Hematopoietic multipotent progenitor cell treated with erythropoietin and hydrocortisone succinate and interleukin-3 and kit ligand, for 4 days (in vitro differentiated cells): ENCODE measurements at regions not wholly inside any gene's neighbourhood (a gene's known extent, or its start where the extent isn't known, plus 50 kb on each side); places are given as distances from the start of the nearest gene placed in this dataset.
"Not testable (repeated sequence)": the region's sequence is repeated elsewhere in the genome, so short reads cannot be mapped to it uniquely, and the experiment has no call there.

ENCODE experiments used
- DNase-seq: peaks from one replicate; pipeline ENCODE4 v3.0.0-alpha.2; 2015

DNA sequence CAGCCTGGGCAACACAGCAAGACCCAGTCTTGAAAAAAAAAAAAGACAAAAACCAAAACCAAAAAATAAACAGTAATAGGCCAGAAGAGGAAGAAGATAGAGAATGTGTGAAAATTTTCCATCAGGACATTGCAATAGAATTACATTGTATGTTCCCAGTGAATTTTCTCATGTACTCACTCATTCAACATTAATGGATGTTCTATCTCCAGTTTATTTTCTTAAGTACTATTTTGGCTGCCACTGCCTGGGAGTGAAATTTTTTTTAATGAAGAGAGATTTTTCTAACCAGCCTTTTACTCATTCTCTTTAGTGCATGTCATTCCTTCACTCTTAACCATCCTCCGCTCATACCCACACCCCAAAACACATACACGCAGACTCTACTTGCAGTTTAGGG, 282.8 kb downstream of the ALDH8A1 start:
- no peak for DNase-seq

DNA sequence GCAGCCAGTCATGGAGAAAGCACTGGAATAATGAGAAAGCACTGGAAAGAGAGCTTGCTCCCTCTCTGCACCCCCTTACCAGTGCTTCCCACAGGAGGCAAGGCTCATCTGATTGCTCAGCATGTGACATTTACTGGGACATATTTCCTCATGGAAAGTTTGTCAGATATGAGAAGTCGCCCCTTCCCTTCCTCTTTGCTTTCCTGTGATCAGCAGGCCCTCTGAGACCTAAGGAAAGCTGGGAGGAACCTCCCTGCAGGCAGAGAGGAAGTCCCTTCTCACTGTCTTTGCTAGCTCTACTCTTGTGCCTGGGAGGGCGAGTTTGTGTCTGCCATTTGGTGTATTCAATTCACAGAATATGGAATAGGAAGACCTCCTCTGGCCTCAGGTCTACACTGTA, 283.8 kb downstream of the ALDH8A1 start:
- no peak for DNase-seq

GRCh38 chr6:134665029-134665723, 284.7 kb downstream of the ALDH8A1 start:
- no peak for DNase-seq

- no peak for DNase-seq
These were observed 285.9 kb downstream of the ALDH8A1 start for GRCh38 chr6:134663800-134664535.

- no peak for DNase-seq
These were observed 286.5 kb downstream of the ALDH8A1 start for GRCh38 chr6:134663356-134663755.

- DNase-seq: no peak
These were observed 287.7 kb downstream of the ALDH8A1 start for GRCh38 chr6:134662077-134662700.

- not testable (repeated sequence) for DNase-seq
These were observed 290.0 kb downstream of the ALDH8A1 start for GRCh38 chr6:134659885-134660284.

- DNase-seq: no peak
These were observed 291.3 kb downstream of the ALDH8A1 start for GRCh38 chr6:134658596-134658995.

- no peak for DNase-seq
These were observed 292.0 kb downstream of the ALDH8A1 start for GRCh38 chr6:134657751-134658527.

GRCh38 chr6:134657343-134657742, 292.6 kb downstream of the ALDH8A1 start:
- no peak for DNase-seq

DNA sequence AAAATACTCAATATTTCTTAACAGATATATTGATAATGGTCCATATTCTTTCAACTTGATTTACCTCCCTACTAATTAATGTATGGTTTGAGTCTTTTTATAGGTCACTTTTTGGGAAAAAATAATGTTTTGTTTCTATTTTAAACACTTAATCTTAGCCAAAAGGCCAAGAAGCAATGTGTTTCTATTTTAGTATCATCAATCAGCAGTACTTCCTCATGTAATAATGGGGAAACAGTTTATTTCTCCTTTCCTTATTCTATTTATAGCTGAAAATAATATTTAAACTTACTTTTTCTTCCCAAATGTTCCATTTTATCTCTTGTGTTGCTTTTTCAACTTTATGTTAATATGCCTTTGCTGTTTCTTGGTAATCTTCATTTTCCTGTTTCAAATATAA, 295.1 kb downstream of the ALDH8A1 start:
- DNase-seq: no peak

DNA sequence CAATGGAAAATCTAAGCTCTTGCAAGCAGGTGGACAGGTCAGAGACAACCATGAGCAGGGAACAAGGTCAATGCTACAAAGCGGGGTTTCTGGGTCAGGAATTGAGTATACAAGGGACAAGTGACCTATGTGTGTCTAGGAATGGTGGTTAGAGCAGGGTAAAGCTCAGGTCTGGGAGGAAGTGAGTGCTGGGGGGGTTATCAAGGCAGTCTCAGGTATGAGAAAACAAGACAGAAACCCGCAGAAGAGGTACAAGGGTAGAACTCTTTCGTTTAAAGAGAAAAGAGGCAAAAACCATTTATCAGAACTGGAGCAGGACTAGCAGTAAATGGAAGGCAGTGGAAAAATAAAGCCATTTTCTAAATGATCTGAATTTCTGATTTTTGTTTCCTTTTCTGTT, 298.4 kb downstream of the ALDH8A1 start:
- DNase-seq: no peak

DNA sequence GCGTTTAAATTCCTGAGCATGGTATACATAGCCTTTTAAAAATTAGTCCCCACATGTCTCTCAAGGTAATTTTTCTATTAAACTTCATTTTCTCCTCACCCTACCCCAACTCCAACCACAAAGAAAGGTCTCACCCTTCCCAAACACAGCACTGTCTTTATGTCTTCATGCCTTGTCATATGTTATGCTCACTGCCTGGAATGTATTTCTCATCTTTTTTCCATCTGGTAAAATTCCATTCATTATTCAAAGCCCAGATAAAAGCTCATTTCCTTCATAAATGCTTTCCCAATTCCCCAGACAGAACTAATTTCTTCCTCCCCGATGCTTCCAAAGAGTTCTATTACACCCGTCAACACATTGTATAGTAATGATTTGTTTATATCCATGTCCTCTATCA, 302.0 kb downstream of the ALDH8A1 start:
- no peak for DNase-seq

- DNase-seq: no peak
These were observed 307.1 kb downstream of the ALDH8A1 start for GRCh38 chr6:134642819-134643218.

GRCh38 chr6:134642279-134642678, 307.6 kb downstream of the ALDH8A1 start:
- DNase-seq: no peak

GRCh38 chr6:134640975-134641429, 308.9 kb downstream of the ALDH8A1 start:
- DNase-seq: peak; percentile 90

DNA sequence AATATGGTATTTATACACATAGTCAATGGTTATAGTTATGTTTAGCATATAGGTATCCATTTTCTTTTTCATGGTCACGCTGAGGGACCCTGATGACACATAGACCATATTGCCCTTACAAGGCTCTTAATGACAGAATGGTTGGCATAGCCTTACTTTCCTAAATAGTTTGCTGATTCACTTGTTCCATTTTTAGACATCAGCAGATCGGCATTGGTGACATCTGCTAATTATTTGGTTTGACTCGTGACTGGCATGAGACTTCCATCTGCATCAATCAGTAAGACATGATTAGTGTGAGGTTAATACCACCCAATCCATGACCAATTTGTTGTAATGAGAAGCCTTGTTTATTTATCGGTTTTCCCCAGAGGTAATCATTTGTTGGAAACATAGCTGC, 309.7 kb downstream of the ALDH8A1 start:
- no peak for DNase-seq

- DNase-seq: no peak
These were observed 312.0 kb downstream of the ALDH8A1 start for GRCh38 chr6:134637847-134638437.

DNA sequence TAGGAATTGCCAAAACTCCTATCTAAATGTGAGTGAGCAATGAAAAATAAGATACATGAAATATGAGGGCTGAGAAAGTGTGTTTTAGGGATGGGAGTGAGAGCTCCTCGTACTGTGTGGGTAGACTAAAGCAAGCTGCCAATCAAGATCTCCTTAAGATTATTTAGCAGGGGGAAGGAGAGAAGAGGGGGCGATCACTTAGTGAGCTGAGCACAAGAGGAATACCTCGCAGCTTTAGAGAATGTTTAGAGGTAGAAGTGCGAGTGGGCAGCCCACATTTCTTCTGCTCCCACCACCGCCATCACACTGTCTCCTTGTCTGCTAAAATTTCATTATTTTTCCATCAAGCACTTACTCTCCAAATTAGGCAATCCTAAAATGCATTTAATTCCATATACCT, 312.6 kb downstream of the ALDH8A1 start:
- no peak for DNase-seq

DNA sequence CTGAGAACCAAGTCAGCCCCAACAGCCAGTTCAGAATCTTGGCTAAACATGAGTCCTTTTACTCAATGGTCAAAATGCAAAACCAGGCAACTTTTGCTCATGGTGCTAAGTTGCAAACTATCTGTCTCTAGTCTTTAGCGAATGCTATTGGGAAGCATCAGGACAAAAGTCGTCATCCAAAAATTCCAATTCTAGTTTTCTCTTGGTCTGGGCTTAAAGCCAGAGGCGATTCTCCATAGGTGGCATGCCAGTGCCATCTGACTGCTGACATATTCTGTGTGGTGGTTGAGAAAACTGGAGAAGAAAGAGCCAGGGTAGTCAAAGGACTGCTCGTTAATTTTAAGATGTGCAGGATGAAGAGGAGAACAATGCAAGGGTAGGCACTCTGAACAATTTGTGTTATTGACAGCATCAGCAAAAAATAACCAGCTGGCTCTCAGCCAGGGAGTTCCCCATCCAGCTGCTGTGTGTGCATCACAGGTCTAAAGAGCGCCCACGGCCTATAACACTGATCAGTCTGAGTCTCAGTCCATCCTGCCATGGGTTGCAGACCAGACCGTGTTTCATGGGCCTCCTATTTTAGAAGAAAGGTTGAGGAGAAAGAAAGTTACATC, 313.6 kb downstream of the ALDH8A1 start:
- no peak for DNase-seq

DNA sequence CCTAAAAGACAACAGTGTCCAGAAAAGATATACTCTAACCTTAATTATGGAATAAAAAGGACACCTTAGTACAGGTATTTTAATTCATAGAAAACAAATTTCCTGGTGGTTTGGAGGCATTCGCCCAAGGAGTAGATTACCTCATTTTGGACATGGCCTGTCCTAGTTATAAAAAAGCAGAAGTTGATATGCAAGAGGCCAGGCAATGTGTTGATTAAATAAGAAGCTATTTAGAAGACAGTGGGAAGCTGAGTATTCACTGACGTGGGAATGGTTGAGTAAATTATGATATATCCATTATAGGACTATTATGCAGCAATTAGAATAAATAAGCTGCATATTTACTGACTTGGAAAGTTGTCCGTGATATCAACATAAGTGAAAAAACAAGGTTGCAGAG, 314.9 kb downstream of the ALDH8A1 start:
- peak; percentile 36 for DNase-seq

DNA sequence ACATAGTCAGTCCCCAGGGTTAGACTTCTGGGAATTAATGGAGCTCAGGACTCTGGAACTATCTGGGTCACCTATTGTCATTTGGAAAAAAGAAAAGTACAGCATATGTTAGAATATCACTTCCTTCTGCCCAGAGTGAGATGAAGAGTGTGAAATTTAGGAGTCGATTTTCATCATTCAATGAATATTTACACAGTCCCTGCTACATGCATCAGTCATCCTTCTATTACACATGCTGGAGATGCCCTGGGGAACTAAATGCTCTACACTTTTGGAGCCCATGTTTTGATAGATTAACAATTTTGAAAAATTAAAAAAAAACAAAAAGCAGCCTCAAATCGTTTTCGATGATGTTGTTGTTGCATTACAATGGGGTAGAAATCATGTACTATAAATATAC, 315.4 kb downstream of the ALDH8A1 start:
- DNase-seq: no peak
